22Rv1 (cell line): ENCODE measurements at regions not wholly inside any gene's neighbourhood (a gene's known extent, or its start where the extent isn't known, plus 50 kb on each side); places are given as distances from the start of the nearest gene placed in this dataset.

Source experiments
- CTCF ChIP-seq: fragments of 450-650 bp; IDR thresholded peaks from 2 replicates; pipeline ENCODE4 v1.5.1; 2017; ENCODE audit warnings: mild to moderate bottlenecking
- ZFX ChIP-seq: fragments of 450-650 bp; IDR thresholded peaks from 2 replicates; pipeline ENCODE4 v1.6.1; 2017; ENCODE audit warnings: antibody characterized with exemption, borderline replicate concordance

- TF ChIP-seq CTCF (no peak), ZFX (no peak)
Measured at GRCh38 chr1:164948101-164948500, 389.1 kb downstream of the PBX1 start.
